Heart left ventricle (tissue), 16 donors: ENCODE measurements at regions not wholly inside any gene's neighbourhood (a gene's known extent, or its start where the extent isn't known, plus 50 kb on each side); places are given as distances from the start of the nearest gene placed in this dataset.

Source experiments
- ATAC-seq, 4 donors: fragments of 200-7000 bp; cut with Tn5 transposase; one replicate each; pipeline ENCODE4 v1.9.1; 2020 to 2022; ENCODE audit warnings: moderate library complexity in 4 of 4, mild to moderate bottlenecking in 3 of 4, moderate number of reproducible peaks in 1 of 4
- DNase-seq, 5 donors: peaks; one replicate each; pipeline ENCODE4 v3.0.0-alpha.2; 2020
- H3K27ac ChIP-seq, 12 donors: fragments of 200-600 bp; sonication (generic) in 4 of 12; one replicate each; pipeline versions ENCODE4 v1.5.0 to v1.8.0; 2016 to 2022; ENCODE audit warnings: mild to moderate bottlenecking in 2 of 12
- H3K27me3 ChIP-seq, 9 donors: fragments of 200-600 bp; sonication (generic) in 2 of 9; one replicate each; pipeline versions ENCODE4 v1.5.1 to v1.8.0; 2016 to 2022; ENCODE audit warnings: mild to moderate bottlenecking in 3 of 9
- H3K36me3 ChIP-seq, 9 donors: fragments of 200-600 bp; sonication (generic) in 2 of 9; one replicate each; pipeline versions ENCODE4 v1.5.0 to v1.8.0; 2018 to 2022; ENCODE audit warnings: mild to moderate bottlenecking in 2 of 9
- H3K4me1 ChIP-seq, 12 donors: fragments of 200-600 bp; sonication (generic) in 4 of 12; one replicate each; pipeline versions ENCODE4 v1.5.0 to v1.8.0; 2016 to 2022; ENCODE audit warnings: mild to moderate bottlenecking in 3 of 12
- H3K4me3 ChIP-seq, 12 donors: fragments of 200-600 bp; sonication (generic) in 4 of 12; one replicate each; pipeline versions ENCODE4 v1.5.0 to v1.8.0; 2017 to 2022; ENCODE audit warnings: mild to moderate bottlenecking in 9 of 12, moderate library complexity in 4 of 12
- H3K9me3 ChIP-seq, 12 donors: fragments of 200-600 bp; sonication (generic) in 4 of 12; one replicate each; pipeline versions ENCODE4 v1.5.0 to v1.8.0; 2016 to 2022; ENCODE audit warnings: mild to moderate bottlenecking in 1 of 12
- CTCF ChIP-seq, 12 donors: fragments of 200-600 bp; sonication (generic) in 4 of 12; IDR thresholded peaks; one replicate each; pipeline versions ENCODE4 v1.5.0 to v1.8.0; 2018 to 2022; ENCODE audit warnings: antibody characterized with exemption in 12 of 12, mild to moderate bottlenecking in 5 of 12
- POLR2A ChIP-seq, 2 donors: fragments of 450-650 bp; IDR thresholded peaks; one replicate each; pipeline ENCODE4 v1.6.1; 2017; ENCODE audit warnings: antibody characterized with exemption in 2 of 2, mild to moderate bottlenecking in 2 of 2, moderate library complexity in 2 of 2
- WGBS, 4 donors: extraction: QIAGEN DNeasy Blood & Tissue Kit in 2 of 4; methylation state at CpG; one replicate each; pipeline versions ENCODE4 v1.1.5 to v1.1.7; 2013 to 2018; 5-methylcytosine and 5-hydroxymethylcytosine counted together
- intact Hi-C, 10 donors: fragments of 100-400 bp; cut with DNase I; formaldehyde crosslinking; loops; one replicate each; pipeline versions ENCODE4 v1.11.1 to v1.14.2; 2022
- donor health status: ischemic (EF 13 %, LVEDD 7.1; RV severe dilation, severe dysfunction).
- donor health status: healthy with polysubstance abuse.
- donor health status: DM: no; HTN: yes; CAD: no.
- donor health status: DM: no; HTN: no; CAD: no.
- donor health status: ischemic (EF 25% LVEDD 6.9; RV normal size, moderate dysfunction).
- donor health status: ischemic (EF 25% LVEDD 5.7; RV mildly dilated, moderate dysfunction).
- donor health status: healthy.
- donor health status: DM: yes; HTN: yes; CAD: no.
- donor health status: ischemic (EF 35%, LVEDD 5.7; RV mildly dilated, moderate dysfunction).
- donor health status: nonischemic (EF 11% LVEDD 7.7; RV severe dilation, severe dysfunction).
- donor health status: DM: yes; HTN: yes; CAD: no.
- donor health status: PGD.
- donor health status: ischemic (EF 29% LVEDD 5.4; RV normal size, mild dysfunction).
- donor health status: nonischemic (EF 23%, LVEDD 6.1; RV moderate dilation, normal function).

GRCh38 chr5:102596951-102597350 lies 98.2 kb upstream of the SLCO6A1 start:
- H3K4me1 ChIP-seq: peaks cover 0 to 3% (median 0%) of the 10 kb centered on the region in 12 donors
- 59 to 75% (median 70%) methylated on average over 1 of the region's 1 CpG for WGBS, 4 donors
- no peaks in the 10 kb centered on the region for H3K36me3 ChIP-seq
- intact Hi-C loops: no loop called here
- no peaks in the 10 kb centered on the region for H3K27me3 ChIP-seq
- DNase-seq (no peak), ATAC-seq (peak in 2 of 4 donors; percentile 59 to 70)
- no peaks in the 10 kb centered on the region for H3K9me3 ChIP-seq
- no peak overlapping the region for H3K4me3 ChIP-seq
- H3K27ac ChIP-seq: no peak overlapping the region
- TF ChIP-seq CTCF (IDR thresholded peaks at IDR 0.05): no peak
- TF ChIP-seq POLR2A (IDR thresholded peaks at IDR 0.05): no peak

GRCh38 chr5:102599289-102599688 lies 100.5 kb upstream of the SLCO6A1 start:
- ATAC-seq (no peak), DNase-seq (no peak)
- Histone ChIP-seq H3K4me1 (peaks cover 0 to 3% (median 0%) of the 10 kb centered on the region in 12 donors), H3K27ac (no peak overlapping the region), H3K4me3 (no peak overlapping the region), H3K9me3 (no peaks in the 10 kb centered on the region), H3K36me3 (no peaks in the 10 kb centered on the region), H3K27me3 (no peaks in the 10 kb centered on the region)
- 93 to 96% (median 95%) methylated on average over 2 of the region's 2 CpGs for WGBS, 4 donors
- no peak for TF ChIP-seq CTCF (IDR thresholded peaks at IDR 0.05)
- TF ChIP-seq POLR2A (IDR thresholded peaks at IDR 0.05): no peak
- intact Hi-C loops: no loop called here

- TF ChIP-seq CTCF (IDR thresholded peaks at IDR 0.05): no peak
- TF ChIP-seq POLR2A (IDR thresholded peaks at IDR 0.05): no peak
- 75 to 94% (median 86%) methylated on average over 3 of the region's 3 CpGs for WGBS, 4 donors
Observed at GRCh38 chr5:102600964-102601363, 102.2 kb upstream of the SLCO6A1 start.

GRCh38 chr5:102603670-102604069 lies 104.9 kb upstream of the SLCO6A1 start:
- Histone ChIP-seq H3K4me1 (peaks cover 0 to 3% (median 0%) of the 10 kb centered on the region in 12 donors), H3K27me3 (no peaks in the 10 kb centered on the region), H3K27ac (no peak overlapping the region), H3K36me3 (no peaks in the 10 kb centered on the region), H3K4me3 (no peak overlapping the region), H3K9me3 (no peaks in the 10 kb centered on the region)
- TF ChIP-seq CTCF (IDR thresholded peaks at IDR 0.05) (no peak), POLR2A (IDR thresholded peaks at IDR 0.05) (no peak)
- intact Hi-C loops: no loop called here
- ATAC-seq: no peak
- no peak for DNase-seq

More at GRCh38 chr5:102600964-102601363, 102.2 kb upstream of the SLCO6A1 start:
- H3K4me1 ChIP-seq: peaks cover 0 to 3% (median 0%) of the 10 kb centered on the region in 12 donors
- DNase-seq: no peak
- H3K27me3 ChIP-seq: no peaks in the 10 kb centered on the region
- no peak overlapping the region for H3K27ac ChIP-seq
- H3K4me3 ChIP-seq: no peak overlapping the region
- intact Hi-C loops: no loop called here
- no peaks in the 10 kb centered on the region for H3K36me3 ChIP-seq
- H3K9me3 ChIP-seq: no peaks in the 10 kb centered on the region
- no peak for ATAC-seq
